ENCODE measurements at regions not wholly inside any gene's neighbourhood (a gene's known extent, or its start where the extent isn't known, plus 50 kb on each side); places are given as distances from the start of the nearest gene placed in this dataset.

- TF ChIP-seq EZH2 (IDR thresholded peaks at IDR 0.05) = no peak
- no peak for TF ChIP-seq CTCF (IDR thresholded peaks at IDR 0.05)
- no peak for TF ChIP-seq EZH2phosphoT487 (IDR thresholded peaks at IDR 0.05)
Observed at GRCh38 chr3:18656866-18657265, 231.7 kb upstream of the SATB1 start.

Measured in neural progenitor cell (in vitro differentiated cells).